HepG2 (cell line): ENCODE measurements at regions not wholly inside any gene's neighbourhood (a gene's known extent, or its start where the extent isn't known, plus 50 kb on each side); places are given as distances from the start of the nearest gene placed in this dataset.

Experiments used
- ATAC-seq: fragments of 200-7000 bp; cut with Tn5 transposase; 3 replicates; pipeline ENCODE4 v1.9.1; 2020; ENCODE audit warnings: mild to moderate bottlenecking, moderate library complexity
- BruUV-seq: library from RNA; stranded (reverse); fragments of 400-500 nt; replicated peaks from 2 replicates; lab custom pipeline; 2021; lab: Mats Ljungman, UMichigan
- CTCF ChIA-PET: fragments of 300-600 bp; formaldehyde crosslinking; extraction: SDS; loops from one replicate; lab custom pipeline; 2021; ENCODE audit warnings: low total read pairs, inconsistent platforms, low intra/inter-chr PET ratio; lab: Yijun Ruan, JAX
- POLR2A ChIA-PET: fragments of 350-600 bp; sonication (Branson Sonifier 250); formaldehyde crosslinking; loops from one replicate; lab custom pipeline; 2020; ENCODE audit warnings: antibody characterized with exemption, inconsistent platforms; lab: Yijun Ruan, JAX
- DNase-seq: peaks from one replicate; pipeline ENCODE4 v3.0.0-alpha.2; 2015; ENCODE audit warnings: low spot score
- FAIRE-seq: peaks from 3 replicates; lab custom pipeline; 2011; peaks lifted over from hg19 to GRCh38; lab: Jason Lieb, UNC
- H2AFZ ChIP-seq: one replicate; pipeline ENCODE4 v1.6.1; 2011; ENCODE audit warnings: low read length, inconsistent platforms
- H3K27ac ChIP-seq: fragments of 300-600 bp; 3 replicates; pipeline ENCODE4 v1.8.0; 2011; ENCODE audit warnings: mixed run types, mild to moderate bottlenecking, mixed read lengths, low read length, inconsistent platforms; ENCODE audit not compliant: insufficient read depth; ENCODE audit errors: extremely low read length
- H3K27me3 ChIP-seq, 2 experiments: fragments of 200-600 bp in 1 of 2; 2 replicates in 1 of 2; 3 replicates in 1 of 2; pipeline versions ENCODE4 v1.6.0 to v1.8.0; 2011; ENCODE audit warnings: low read length in 2 of 2, mild to moderate bottlenecking in 2 of 2, moderate library complexity in 2 of 2, inconsistent platforms in 1 of 2; ENCODE audit not compliant: insufficient read depth in 2 of 2, control insufficient read depth in 1 of 2
- H3K36me3 ChIP-seq, 2 experiments: fragments of 200-600 bp in 1 of 2; replicated peaks in 1 of 2; 2 replicates in 1 of 2; 3 replicates in 1 of 2; pipeline versions ENCODE4 v1.5.1 to v1.8.0; 2011; ENCODE audit warnings: low read length in 2 of 2, inconsistent platforms in 1 of 2; ENCODE audit not compliant: insufficient read depth in 2 of 2, control insufficient read depth in 1 of 2
- H3K4me1 ChIP-seq: 2 replicates; pipeline ENCODE4 v1.5.1; 2012; ENCODE audit warnings: low read length, inconsistent platforms; ENCODE audit not compliant: insufficient read depth
- H3K4me2 ChIP-seq: 2 replicates; pipeline ENCODE4 v1.6.0; 2011; ENCODE audit warnings: low read depth, low read length, inconsistent platforms
- H3K4me3 ChIP-seq, 3 experiments: fragments of 200-600 bp in 1 of 3; sonication (generic), shearing (Covaris generic) in 1 of 3; replicated peaks in 1 of 3; 2 replicates each; pipeline ENCODE4 v1.5.1; 2011 to 2016; ENCODE audit warnings: low read length in 3 of 3, inconsistent platforms in 2 of 3, low read depth in 2 of 3, mild to moderate bottlenecking in 2 of 3, control low read depth in 1 of 3, mixed read lengths in 1 of 3; ENCODE audit not compliant: insufficient read depth in 1 of 3
- H3K79me2 ChIP-seq: one replicate; pipeline ENCODE4 v1.6.1; 2011; ENCODE audit warnings: low read length, inconsistent platforms; ENCODE audit not compliant: insufficient read depth
- H3K9ac ChIP-seq: 2 replicates; pipeline ENCODE4 v1.6.0; 2011; ENCODE audit warnings: mild to moderate bottlenecking, low read depth, low read length, inconsistent platforms; ENCODE audit not compliant: insufficient read depth
- H3K9me3 ChIP-seq: 2 replicates; pipeline ENCODE4 v1.5.1; 2012; ENCODE audit warnings: mild to moderate bottlenecking, low read length
- H4K20me1 ChIP-seq: 2 replicates; pipeline ENCODE4 v1.6.0; 2011; ENCODE audit warnings: inconsistent platforms, mild to moderate bottlenecking, low read length, moderate library complexity; ENCODE audit not compliant: insufficient read depth
- CEBPB ChIP-seq: IDR thresholded peaks from 2 replicates; pipeline ENCODE4 v1.6.1; 2011; ENCODE audit warnings: low read depth, low read length, improper control_type of control experiment, borderline replicate concordance
- POLR2G ChIP-seq: fragments of 200-400 bp; formaldehyde crosslinking; IDR thresholded peaks from 2 replicates; pipeline ENCODE4 v1.6.1; 2018; ENCODE audit warnings: mild to moderate bottlenecking, low read depth, low read length, moderate library complexity
- PPARG ChIP-seq: conservative IDR thresholded peaks from 2 replicates; pipeline ENCODE4 v1.6.1; 2016; ENCODE audit warnings: missing biosample characterization, missing genetic modification reagents
- REXO4 ChIP-seq: sonication (generic); formaldehyde crosslinking; IDR thresholded peaks from 2 replicates; pipeline ENCODE4 v1.8.0; 2022; ENCODE audit warnings: missing genetic modification reagents, mild to moderate bottlenecking, borderline replicate concordance
- TEAD3 ChIP-seq: optimal IDR thresholded peaks from 2 replicates; pipeline ENCODE3; 2016; ENCODE audit warnings: borderline replicate concordance
- ZFP82 ChIP-seq: sonication (generic); formaldehyde crosslinking; IDR thresholded peaks from 2 replicates; pipeline ENCODE4 v1.5.1; 2020; ENCODE audit warnings: mild to moderate bottlenecking, missing genetic modification reagents, borderline replicate concordance
- ZNF230 ChIP-seq: sonication (generic); formaldehyde crosslinking; IDR thresholded peaks from 2 replicates; pipeline ENCODE4 v1.4.0; 2020; ENCODE audit warnings: mild to moderate bottlenecking, missing genetic modification reagents
- WGBS: methylation state at CpG from one replicate; pipeline ENCODE4 v1.1.6; 2017; ENCODE audit warnings: low lambda C conversion rate; 5-methylcytosine and 5-hydroxymethylcytosine counted together
- in situ Hi-C: cut with HindIII; loops from 2 replicates; pipeline ENCODE4 v1.10.0; 2017; ENCODE audit warnings: low pct_unique_long_range_greater_than_20kb; ENCODE audit not compliant: extremely low pct_ligation_motif_present
- intact Hi-C: fragments of 100-400 bp; cut with micrococcal nuclease; formaldehyde crosslinking; loops from one replicate; pipeline ENCODE4 v1.10.0; 2022; ENCODE audit not compliant: unreplicated experiment
- TF ChIP-seq, protein P1 (sequence below): sonication (generic); formaldehyde crosslinking; IDR thresholded peaks from 2 replicates; pipeline ENCODE4 v1.5.0; 2020; ENCODE audit warnings: mild to moderate bottlenecking, missing genetic modification reagents, moderate library complexity
- TF ChIP-seq, protein P2 (sequence below): sonication (generic); formaldehyde crosslinking; conservative IDR thresholded peaks from 2 replicates; pipeline ENCODE4 v1.4.0; 2020; ENCODE audit warnings: missing genetic modification reagents

DNA sequence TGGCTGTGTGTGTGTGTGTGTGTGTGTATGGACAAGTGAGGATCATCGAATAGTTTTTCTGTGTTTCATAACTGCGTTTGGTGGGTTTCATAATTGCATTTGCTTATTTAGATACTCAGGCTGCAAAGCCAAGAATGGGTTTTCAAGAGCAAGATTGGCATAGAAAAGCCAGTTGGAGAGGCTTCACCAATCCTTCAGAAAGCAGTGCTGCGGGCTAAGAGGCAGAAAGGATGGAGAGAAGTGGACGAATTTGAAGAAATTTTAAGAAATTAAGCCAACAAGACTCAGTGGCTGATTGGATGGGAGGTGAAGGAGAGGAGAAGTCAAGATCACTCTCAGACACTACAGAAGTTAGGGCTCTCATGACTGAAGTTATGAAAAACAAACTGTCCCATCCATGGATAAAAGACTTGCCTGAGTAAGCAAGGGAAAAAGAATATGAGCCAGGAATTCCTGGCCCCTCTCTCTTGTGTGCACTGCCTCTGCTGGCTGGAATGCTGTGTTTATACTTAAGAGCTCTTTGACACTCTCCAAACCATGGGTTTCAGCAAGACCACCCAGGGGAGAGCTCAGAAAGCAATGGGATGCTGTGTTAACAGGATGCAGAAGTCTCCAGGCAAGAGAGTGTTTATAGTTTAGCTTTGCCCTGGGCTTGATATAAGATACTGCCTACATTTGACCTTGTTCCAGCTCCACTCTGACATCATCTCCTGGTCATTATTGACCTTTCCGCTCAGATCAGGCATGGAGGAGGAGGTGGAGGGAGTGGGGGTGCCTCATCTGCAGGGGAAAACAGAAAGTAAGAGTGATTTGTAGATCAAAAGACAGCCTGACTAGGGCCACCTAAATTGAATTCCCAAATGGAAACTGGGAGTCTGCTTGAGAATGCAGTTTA, 232.0 kb upstream of the PLXNA2 start:
- H3K79me2 ChIP-seq, result no peaks in the 10 kb centered on the region
- peak; percentile 69 for ATAC-seq
- no peaks in the 10 kb centered on the region for H3K9me3 ChIP-seq
- H3K4me1 ChIP-seq, result no peaks in the 10 kb centered on the region
- CTCF ChIA-PET, result no interaction called here
- POLR2A ChIA-PET, result no interaction called here
- in situ Hi-C loops (no loop called here), intact Hi-C loops (no loop called here)
- no peak overlapping the region for H2AFZ ChIP-seq
- no peak overlapping the region for H3K4me3 ChIP-seq
- peak; percentile 6 for DNase-seq
- no peaks in the 10 kb centered on the region for H3K27me3 ChIP-seq
- no TSS peak for BruUV-seq
- no peak overlapping the region for H3K4me2 ChIP-seq
- no peak for TF ChIP-seq POLR2G
- no peak for TF ChIP-seq PPARG
- TF ChIP-seq ZNF230, result no peak
- TF ChIP-seq, protein P1, sequence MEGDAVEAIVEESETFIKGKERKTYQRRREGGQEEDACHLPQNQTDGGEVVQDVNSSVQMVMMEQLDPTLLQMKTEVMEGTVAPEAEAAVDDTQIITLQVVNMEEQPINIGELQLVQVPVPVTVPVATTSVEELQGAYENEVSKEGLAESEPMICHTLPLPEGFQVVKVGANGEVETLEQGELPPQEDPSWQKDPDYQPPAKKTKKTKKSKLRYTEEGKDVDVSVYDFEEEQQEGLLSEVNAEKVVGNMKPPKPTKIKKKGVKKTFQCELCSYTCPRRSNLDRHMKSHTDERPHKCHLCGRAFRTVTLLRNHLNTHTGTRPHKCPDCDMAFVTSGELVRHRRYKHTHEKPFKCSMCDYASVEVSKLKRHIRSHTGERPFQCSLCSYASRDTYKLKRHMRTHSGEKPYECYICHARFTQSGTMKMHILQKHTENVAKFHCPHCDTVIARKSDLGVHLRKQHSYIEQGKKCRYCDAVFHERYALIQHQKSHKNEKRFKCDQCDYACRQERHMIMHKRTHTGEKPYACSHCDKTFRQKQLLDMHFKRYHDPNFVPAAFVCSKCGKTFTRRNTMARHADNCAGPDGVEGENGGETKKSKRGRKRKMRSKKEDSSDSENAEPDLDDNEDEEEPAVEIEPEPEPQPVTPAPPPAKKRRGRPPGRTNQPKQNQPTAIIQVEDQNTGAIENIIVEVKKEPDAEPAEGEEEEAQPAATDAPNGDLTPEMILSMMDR (CRISPR knock-in tag), result 0 out of 2 replicates have a peak, but pooled peaks have one; percentile 6
- no peak for TF ChIP-seq ZFP82
- TF ChIP-seq, protein P2, sequence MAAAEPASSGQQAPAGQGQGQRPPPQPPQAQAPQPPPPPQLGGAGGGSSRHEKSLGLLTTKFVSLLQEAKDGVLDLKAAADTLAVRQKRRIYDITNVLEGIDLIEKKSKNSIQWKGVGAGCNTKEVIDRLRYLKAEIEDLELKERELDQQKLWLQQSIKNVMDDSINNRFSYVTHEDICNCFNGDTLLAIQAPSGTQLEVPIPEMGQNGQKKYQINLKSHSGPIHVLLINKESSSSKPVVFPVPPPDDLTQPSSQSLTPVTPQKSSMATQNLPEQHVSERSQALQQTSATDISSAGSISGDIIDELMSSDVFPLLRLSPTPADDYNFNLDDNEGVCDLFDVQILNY, result no peak
- TF ChIP-seq REXO4, result no peak
- TF ChIP-seq TEAD3 (CRISPR knock-in tag), result peak; percentile 90
- no peak for TF ChIP-seq CEBPB
- no peak overlapping the region for H3K9ac ChIP-seq
- no peak for FAIRE-seq
- H3K36me3 ChIP-seq, result no peaks in the 10 kb centered on the region
- no peak overlapping the region for H3K27ac ChIP-seq
- WGBS, result 16% methylated on average over 5 of the region's 5 CpGs
- no peaks in the 10 kb centered on the region for H4K20me1 ChIP-seq
